ENCODE measurements at regions not wholly inside any gene's neighbourhood (a gene's known extent, or its start where the extent isn't known, plus 50 kb on each side); places are given as distances from the start of the nearest gene placed in this dataset.

DNA sequence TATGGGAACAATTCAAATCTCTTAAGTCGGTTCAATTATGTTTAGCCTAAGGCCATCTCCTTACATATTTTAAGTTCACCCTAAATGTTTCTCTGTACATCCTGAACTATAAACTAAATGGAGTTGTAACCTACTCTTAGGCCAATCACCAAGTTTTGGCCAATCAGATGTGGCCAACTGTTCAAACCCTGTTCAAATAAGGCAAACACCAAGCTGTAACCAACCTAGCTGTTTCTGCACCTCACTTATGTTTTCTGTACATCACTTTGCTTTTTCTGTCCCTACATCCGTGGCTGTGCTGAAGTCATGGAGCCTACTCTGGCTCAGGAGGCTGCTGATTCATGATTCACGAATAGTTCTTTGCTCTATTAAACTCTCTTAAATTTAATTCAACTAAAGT lies 165.3 kb downstream of the GASK1B start:
- DNase-seq (ENCODE audit: extremely low spot score, unreplicated experiment), result no peak
- no peak overlapping the region for H3K4me3 Mint-ChIP-seq
- H3K27ac Mint-ChIP-seq, result no peak overlapping the region
- peaks cover 29% of the 10 kb centered on the region for H3K27me3 Mint-ChIP-seq
- TF ChIP-seq, protein P1, sequence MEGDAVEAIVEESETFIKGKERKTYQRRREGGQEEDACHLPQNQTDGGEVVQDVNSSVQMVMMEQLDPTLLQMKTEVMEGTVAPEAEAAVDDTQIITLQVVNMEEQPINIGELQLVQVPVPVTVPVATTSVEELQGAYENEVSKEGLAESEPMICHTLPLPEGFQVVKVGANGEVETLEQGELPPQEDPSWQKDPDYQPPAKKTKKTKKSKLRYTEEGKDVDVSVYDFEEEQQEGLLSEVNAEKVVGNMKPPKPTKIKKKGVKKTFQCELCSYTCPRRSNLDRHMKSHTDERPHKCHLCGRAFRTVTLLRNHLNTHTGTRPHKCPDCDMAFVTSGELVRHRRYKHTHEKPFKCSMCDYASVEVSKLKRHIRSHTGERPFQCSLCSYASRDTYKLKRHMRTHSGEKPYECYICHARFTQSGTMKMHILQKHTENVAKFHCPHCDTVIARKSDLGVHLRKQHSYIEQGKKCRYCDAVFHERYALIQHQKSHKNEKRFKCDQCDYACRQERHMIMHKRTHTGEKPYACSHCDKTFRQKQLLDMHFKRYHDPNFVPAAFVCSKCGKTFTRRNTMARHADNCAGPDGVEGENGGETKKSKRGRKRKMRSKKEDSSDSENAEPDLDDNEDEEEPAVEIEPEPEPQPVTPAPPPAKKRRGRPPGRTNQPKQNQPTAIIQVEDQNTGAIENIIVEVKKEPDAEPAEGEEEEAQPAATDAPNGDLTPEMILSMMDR (conservative IDR thresholded peaks at IDR 0.05), result no peak
- H3K9me3 Mint-ChIP-seq, result peaks cover 7% of the 10 kb centered on the region
- H3K4me1 Mint-ChIP-seq (ENCODE audit: unreplicated experiment), result peaks cover 14% of the 10 kb centered on the region
- H3K36me3 Mint-ChIP-seq, result no peaks in the 10 kb centered on the region

GRCh38 chr4:158006990-158007389 lies 165.8 kb downstream of the GASK1B start:
- Mint-ChIP-seq H3K9me3 (peaks cover 7% of the 10 kb centered on the region), H3K27me3 (peaks cover 29% of the 10 kb centered on the region), H3K36me3 (no peaks in the 10 kb centered on the region), H3K27ac (no peak overlapping the region), H3K4me3 (no peak overlapping the region), H3K4me1 (ENCODE audit: unreplicated experiment) (peaks cover 14% of the 10 kb centered on the region)
- TF ChIP-seq, protein P1 (conservative IDR thresholded peaks at IDR 0.05), result no peak
- DNase-seq (ENCODE audit: extremely low spot score, unreplicated experiment), result no peak

GRCh38 chr4:158005021-158005420 lies 167.8 kb downstream of the GASK1B start:
- no peak for DNase-seq (ENCODE audit: extremely low spot score, unreplicated experiment)
- Mint-ChIP-seq H3K27ac (no peak overlapping the region), H3K36me3 (no peaks in the 10 kb centered on the region), H3K9me3 (peaks cover 7% of the 10 kb centered on the region), H3K4me1 (ENCODE audit: unreplicated experiment) (peaks cover 8% of the 10 kb centered on the region), H3K27me3 (peaks cover 21% of the 10 kb centered on the region), H3K4me3 (no peak overlapping the region)
- TF ChIP-seq, protein P1 (conservative IDR thresholded peaks at IDR 0.05), result no peak

GRCh38 chr4:158004101-158004500 lies 168.7 kb downstream of the GASK1B start:
- TF ChIP-seq, protein P1 (conservative IDR thresholded peaks at IDR 0.05), result no peak
- Mint-ChIP-seq H3K27ac (no peak overlapping the region), H3K36me3 (no peaks in the 10 kb centered on the region), H3K4me1 (ENCODE audit: unreplicated experiment) (peaks cover 5% of the 10 kb centered on the region), H3K4me3 (no peak overlapping the region), H3K9me3 (peaks cover 6% of the 10 kb centered on the region), H3K27me3 (peaks cover 19% of the 10 kb centered on the region)
- no peak for DNase-seq (ENCODE audit: extremely low spot score, unreplicated experiment)

GRCh38 chr4:158003212-158003611 lies 169.6 kb downstream of the GASK1B start:
- no peak overlapping the region for H3K27ac Mint-ChIP-seq
- TF ChIP-seq, protein P1 (conservative IDR thresholded peaks at IDR 0.05), result no peak
- no peaks in the 10 kb centered on the region for H3K9me3 Mint-ChIP-seq
- DNase-seq (ENCODE audit: extremely low spot score, unreplicated experiment), result no peak
- H3K4me1 Mint-ChIP-seq (ENCODE audit: unreplicated experiment), result no peaks in the 10 kb centered on the region
- H3K27me3 Mint-ChIP-seq, result peaks cover 16% of the 10 kb centered on the region
- H3K36me3 Mint-ChIP-seq, result no peaks in the 10 kb centered on the region
- no peak overlapping the region for H3K4me3 Mint-ChIP-seq

DNA sequence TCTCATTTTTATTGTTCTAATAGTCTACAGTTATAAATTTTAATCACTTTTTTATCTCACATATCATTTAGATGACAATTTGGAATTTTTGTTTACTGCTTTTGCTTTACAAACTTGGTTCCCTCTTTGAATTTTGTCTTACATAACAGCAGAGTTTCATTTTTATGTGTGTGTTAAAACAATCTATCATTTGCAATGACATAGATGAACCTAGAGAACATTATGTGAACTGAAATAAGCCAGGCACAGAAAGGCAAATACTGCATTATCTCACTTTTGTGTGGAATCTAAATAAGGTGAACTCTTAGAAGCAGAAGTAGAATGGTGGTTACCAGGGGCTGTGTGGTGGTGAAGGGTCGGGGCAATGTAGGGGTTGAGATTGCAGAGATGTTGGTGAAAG lies 170.7 kb downstream of the GASK1B start:
- H3K36me3 Mint-ChIP-seq, result no peaks in the 10 kb centered on the region
- H3K4me1 Mint-ChIP-seq (ENCODE audit: unreplicated experiment), result peaks cover 4% of the 10 kb centered on the region
- H3K27ac Mint-ChIP-seq, result no peak overlapping the region
- TF ChIP-seq, protein P1 (conservative IDR thresholded peaks at IDR 0.05), result no peak
- H3K4me3 Mint-ChIP-seq, result no peak overlapping the region
- DNase-seq (ENCODE audit: extremely low spot score, unreplicated experiment), result no peak
- H3K9me3 Mint-ChIP-seq, result peaks cover 3% of the 10 kb centered on the region
- H3K27me3 Mint-ChIP-seq, result peaks cover 16% of the 10 kb centered on the region
